Activated CD4-positive, alpha-beta T cell treated with anti-CD3 and anti-CD28 coated beads, Interleukin-2, amount 50 U/mL, for 16 hours (primary cell): ENCODE measurements at regions not wholly inside any gene's neighbourhood (a gene's known extent, or its start where the extent isn't known, plus 50 kb on each side); places are given as distances from the start of the nearest gene placed in this dataset.
A peak's percentile ranks its signal among the peaks of the same experiment; 100 is the strongest.

Experiments
- DNase-seq: peaks from one replicate; pipeline ENCODE4 v3.0.0-alpha.2; 2020

GRCh38 chr2:134104754-134105153 lies 149.1 kb upstream of the MGAT5 start:
- peak; percentile 20 for DNase-seq

GRCh38 chr2:134107402-134107801 lies 146.5 kb upstream of the MGAT5 start:
- no peak for DNase-seq

GRCh38 chr2:134108113-134108512 lies 145.8 kb upstream of the MGAT5 start:
- DNase-seq: no peak

- DNase-seq: no peak
Observed at GRCh38 chr2:134109246-134109645, 144.6 kb upstream of the MGAT5 start.

- DNase-seq: no peak
Observed at GRCh38 chr2:134109725-134110124, 144.1 kb upstream of the MGAT5 start.

GRCh38 chr2:134110532-134110931 lies 143.3 kb upstream of the MGAT5 start:
- no peak for DNase-seq

- no peak for DNase-seq
Observed at GRCh38 chr2:134117676-134118075, 136.2 kb upstream of the MGAT5 start.

GRCh38 chr2:134118279-134119116 lies 135.4 kb upstream of the MGAT5 start:
- DNase-seq: peak; percentile 92

- no peak for DNase-seq
Observed at GRCh38 chr2:134119117-134119712, 134.7 kb upstream of the MGAT5 start.

GRCh38 chr2:134119713-134120405 lies 134.0 kb upstream of the MGAT5 start:
- peak; percentile 84 for DNase-seq

- DNase-seq: no peak
Observed at GRCh38 chr2:134120406-134120732, 133.5 kb upstream of the MGAT5 start.

GRCh38 chr2:134120733-134121630 lies 132.9 kb upstream of the MGAT5 start:
- peak; percentile 55 for DNase-seq

GRCh38 chr2:134122610-134123009 lies 131.3 kb upstream of the MGAT5 start:
- no peak for DNase-seq

GRCh38 chr2:134123332-134123731 lies 130.5 kb upstream of the MGAT5 start:
- no peak for DNase-seq

GRCh38 chr2:134124047-134124753 lies 129.7 kb upstream of the MGAT5 start:
- DNase-seq: no peak

- DNase-seq: peak; percentile 78
Observed at GRCh38 chr2:134127496-134127895, 126.4 kb upstream of the MGAT5 start.

- no peak for DNase-seq
Observed at GRCh38 chr2:134128746-134129145, 125.1 kb upstream of the MGAT5 start.

- DNase-seq: no peak
Observed at GRCh38 chr2:134129900-134130537, 123.9 kb upstream of the MGAT5 start.

GRCh38 chr2:134131681-134132489 lies 122.0 kb upstream of the MGAT5 start:
- DNase-seq: no peak

- DNase-seq: no peak
Observed at GRCh38 chr2:134132490-134132857, 121.4 kb upstream of the MGAT5 start.
